ENCODE measurements at regions not wholly inside any gene's neighbourhood (a gene's known extent, or its start where the extent isn't known, plus 50 kb on each side); places are given as distances from the start of the nearest gene placed in this dataset.

DNA sequence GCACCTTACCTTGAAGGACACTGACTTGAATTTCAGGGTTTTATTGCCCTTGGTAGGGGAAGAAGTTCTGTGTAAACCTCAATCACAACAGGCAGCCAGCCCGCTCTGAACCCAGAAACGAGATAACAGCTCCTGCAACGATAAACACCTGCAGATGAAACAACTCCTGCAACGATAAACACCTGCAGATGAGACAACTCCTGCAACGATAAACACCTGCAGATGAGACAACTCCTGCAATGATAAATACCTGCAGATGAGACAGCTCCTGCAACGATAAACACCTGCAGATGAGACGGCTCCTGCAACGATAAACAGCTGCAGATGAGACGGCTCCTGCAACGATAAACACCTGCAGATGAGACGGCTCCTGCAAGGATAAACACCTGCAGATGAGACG, 54.0 kb upstream of the TBXT start:
- Histone ChIP-seq H3K9me3 (ENCODE audit: control insufficient read depth in 4 of 4, low read length in 3 of 4) (no peaks in the 10 kb centered on the region), H3K4me1 (ENCODE audit: control insufficient read depth in 4 of 4, insufficient read depth in 4 of 4, low read length in 3 of 4) (no peaks in the 10 kb centered on the region), H3K36me3 (ENCODE audit: control insufficient read depth in 4 of 4, insufficient read depth in 3 of 4, low read depth in 1 of 4, low read length in 3 of 4) (no peaks in the 10 kb centered on the region), H3K9ac (ENCODE audit: low read depth in 1 of 2, low read length in 2 of 2) (no peak overlapping the region), H3K27me3 (ENCODE audit: control insufficient read depth in 4 of 4, insufficient read depth in 4 of 4, low read length in 3 of 4) (peaks cover 0 to 8% (median 0%) of the 10 kb centered on the region in 4 donors), H3K27ac (ENCODE audit: low read depth in 1 of 2, low read length in 2 of 2) (no peak overlapping the region), H3K4me3 (ENCODE audit: low read depth in 1 of 3, low read length in 3 of 3) (no peak overlapping the region)
- no peak for DNase-seq (ENCODE audit: low spot score)
- TF ChIP-seq RXRA (IDR thresholded peaks at IDR 0.05): no peak
- TF ChIP-seq, protein P1, sequence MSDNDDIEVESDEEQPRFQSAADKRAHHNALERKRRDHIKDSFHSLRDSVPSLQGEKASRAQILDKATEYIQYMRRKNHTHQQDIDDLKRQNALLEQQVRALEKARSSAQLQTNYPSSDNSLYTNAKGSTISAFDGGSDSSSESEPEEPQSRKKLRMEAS (IDR thresholded peaks at IDR 0.05): no peak
- no peak for TF ChIP-seq HNF4A (conservative IDR thresholded peaks at IDR 0.05)
- TF ChIP-seq, protein P2, sequence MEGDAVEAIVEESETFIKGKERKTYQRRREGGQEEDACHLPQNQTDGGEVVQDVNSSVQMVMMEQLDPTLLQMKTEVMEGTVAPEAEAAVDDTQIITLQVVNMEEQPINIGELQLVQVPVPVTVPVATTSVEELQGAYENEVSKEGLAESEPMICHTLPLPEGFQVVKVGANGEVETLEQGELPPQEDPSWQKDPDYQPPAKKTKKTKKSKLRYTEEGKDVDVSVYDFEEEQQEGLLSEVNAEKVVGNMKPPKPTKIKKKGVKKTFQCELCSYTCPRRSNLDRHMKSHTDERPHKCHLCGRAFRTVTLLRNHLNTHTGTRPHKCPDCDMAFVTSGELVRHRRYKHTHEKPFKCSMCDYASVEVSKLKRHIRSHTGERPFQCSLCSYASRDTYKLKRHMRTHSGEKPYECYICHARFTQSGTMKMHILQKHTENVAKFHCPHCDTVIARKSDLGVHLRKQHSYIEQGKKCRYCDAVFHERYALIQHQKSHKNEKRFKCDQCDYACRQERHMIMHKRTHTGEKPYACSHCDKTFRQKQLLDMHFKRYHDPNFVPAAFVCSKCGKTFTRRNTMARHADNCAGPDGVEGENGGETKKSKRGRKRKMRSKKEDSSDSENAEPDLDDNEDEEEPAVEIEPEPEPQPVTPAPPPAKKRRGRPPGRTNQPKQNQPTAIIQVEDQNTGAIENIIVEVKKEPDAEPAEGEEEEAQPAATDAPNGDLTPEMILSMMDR (IDR thresholded peaks at IDR 0.05; ENCODE audit: low read depth, low read length, missing input control): no peak
- TF ChIP-seq SP1 (IDR thresholded peaks at IDR 0.05): no peak
- no peak for TF ChIP-seq FOXA2 (IDR thresholded peaks at IDR 0.05)
- TF ChIP-seq JUND (IDR thresholded peaks at IDR 0.05): no peak
- TF ChIP-seq TAF1 (conservative IDR thresholded peaks at IDR 0.05): no peak
- TF ChIP-seq, protein P3, sequence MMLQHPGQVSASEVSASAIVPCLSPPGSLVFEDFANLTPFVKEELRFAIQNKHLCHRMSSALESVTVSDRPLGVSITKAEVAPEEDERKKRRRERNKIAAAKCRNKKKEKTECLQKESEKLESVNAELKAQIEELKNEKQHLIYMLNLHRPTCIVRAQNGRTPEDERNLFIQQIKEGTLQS (IDR thresholded peaks at IDR 0.05): no peak
- TF ChIP-seq YY1 (IDR thresholded peaks at IDR 0.05): no peak
- TF ChIP-seq FOXA1 (IDR thresholded peaks at IDR 0.05): no peak
- no peak for TF ChIP-seq GABPA (IDR thresholded peaks at IDR 0.05 in 1 of 2, conservative IDR thresholded peaks at IDR 0.05 in 1 of 2)
- no peak for TF ChIP-seq NR2F2 (IDR thresholded peaks at IDR 0.05)
- no peak for TF ChIP-seq EGR1 (IDR thresholded peaks at IDR 0.05; ENCODE audit: low read depth in 2 of 2)
- TF ChIP-seq, protein P4, sequence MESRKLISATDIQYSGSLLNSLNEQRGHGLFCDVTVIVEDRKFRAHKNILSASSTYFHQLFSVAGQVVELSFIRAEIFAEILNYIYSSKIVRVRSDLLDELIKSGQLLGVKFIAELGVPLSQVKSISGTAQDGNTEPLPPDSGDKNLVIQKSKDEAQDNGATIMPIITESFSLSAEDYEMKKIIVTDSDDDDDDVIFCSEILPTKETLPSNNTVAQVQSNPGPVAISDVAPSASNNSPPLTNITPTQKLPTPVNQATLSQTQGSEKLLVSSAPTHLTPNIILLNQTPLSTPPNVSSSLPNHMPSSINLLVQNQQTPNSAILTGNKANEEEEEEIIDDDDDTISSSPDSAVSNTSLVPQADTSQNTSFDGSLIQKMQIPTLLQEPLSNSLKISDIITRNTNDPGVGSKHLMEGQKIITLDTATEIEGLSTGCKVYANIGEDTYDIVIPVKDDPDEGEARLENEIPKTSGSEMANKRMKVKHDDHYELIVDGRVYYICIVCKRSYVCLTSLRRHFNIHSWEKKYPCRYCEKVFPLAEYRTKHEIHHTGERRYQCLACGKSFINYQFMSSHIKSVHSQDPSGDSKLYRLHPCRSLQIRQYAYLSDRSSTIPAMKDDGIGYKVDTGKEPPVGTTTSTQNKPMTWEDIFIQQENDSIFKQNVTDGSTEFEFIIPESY (IDR thresholded peaks at IDR 0.05): no peak
- TF ChIP-seq HNF4G (IDR thresholded peaks at IDR 0.05): no peak
- no peak for TF ChIP-seq RAD21 (IDR thresholded peaks at IDR 0.05)
- TF ChIP-seq, protein P5, sequence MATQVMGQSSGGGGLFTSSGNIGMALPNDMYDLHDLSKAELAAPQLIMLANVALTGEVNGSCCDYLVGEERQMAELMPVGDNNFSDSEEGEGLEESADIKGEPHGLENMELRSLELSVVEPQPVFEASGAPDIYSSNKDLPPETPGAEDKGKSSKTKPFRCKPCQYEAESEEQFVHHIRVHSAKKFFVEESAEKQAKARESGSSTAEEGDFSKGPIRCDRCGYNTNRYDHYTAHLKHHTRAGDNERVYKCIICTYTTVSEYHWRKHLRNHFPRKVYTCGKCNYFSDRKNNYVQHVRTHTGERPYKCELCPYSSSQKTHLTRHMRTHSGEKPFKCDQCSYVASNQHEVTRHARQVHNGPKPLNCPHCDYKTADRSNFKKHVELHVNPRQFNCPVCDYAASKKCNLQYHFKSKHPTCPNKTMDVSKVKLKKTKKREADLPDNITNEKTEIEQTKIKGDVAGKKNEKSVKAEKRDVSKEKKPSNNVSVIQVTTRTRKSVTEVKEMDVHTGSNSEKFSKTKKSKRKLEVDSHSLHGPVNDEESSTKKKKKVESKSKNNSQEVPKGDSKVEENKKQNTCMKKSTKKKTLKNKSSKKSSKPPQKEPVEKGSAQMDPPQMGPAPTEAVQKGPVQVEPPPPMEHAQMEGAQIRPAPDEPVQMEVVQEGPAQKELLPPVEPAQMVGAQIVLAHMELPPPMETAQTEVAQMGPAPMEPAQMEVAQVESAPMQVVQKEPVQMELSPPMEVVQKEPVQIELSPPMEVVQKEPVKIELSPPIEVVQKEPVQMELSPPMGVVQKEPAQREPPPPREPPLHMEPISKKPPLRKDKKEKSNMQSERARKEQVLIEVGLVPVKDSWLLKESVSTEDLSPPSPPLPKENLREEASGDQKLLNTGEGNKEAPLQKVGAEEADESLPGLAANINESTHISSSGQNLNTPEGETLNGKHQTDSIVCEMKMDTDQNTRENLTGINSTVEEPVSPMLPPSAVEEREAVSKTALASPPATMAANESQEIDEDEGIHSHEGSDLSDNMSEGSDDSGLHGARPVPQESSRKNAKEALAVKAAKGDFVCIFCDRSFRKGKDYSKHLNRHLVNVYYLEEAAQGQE (IDR thresholded peaks at IDR 0.05): no peak
- 46% methylated on average over 12 of the region's 12 CpGs for WGBS
